Choroid plexus epithelial cell (primary cell): ENCODE measurements at regions not wholly inside any gene's neighbourhood (a gene's known extent, or its start where the extent isn't known, plus 50 kb on each side); places are given as distances from the start of the nearest gene placed in this dataset.
A peak's percentile ranks its signal among the peaks of the same experiment; 100 is the strongest.

Experiments
- DNase-seq: peaks from one replicate; pipeline ENCODE4 v3.0.0-alpha.2; 2010; ENCODE audit warnings: low read depth
- H3K4me3 ChIP-seq: 2 replicates; pipeline ENCODE4 v1.5.1; 2011; ENCODE audit warnings: low read depth, mild to moderate bottlenecking, control low read depth, low read length, moderate library complexity
- CTCF ChIP-seq: conservative IDR thresholded peaks from 2 replicates; pipeline ENCODE4 v1.5.1; 2011; ENCODE audit warnings: low read depth, mild to moderate bottlenecking, control low read depth, inconsistent platforms, low read length, moderate library complexity

DNA sequence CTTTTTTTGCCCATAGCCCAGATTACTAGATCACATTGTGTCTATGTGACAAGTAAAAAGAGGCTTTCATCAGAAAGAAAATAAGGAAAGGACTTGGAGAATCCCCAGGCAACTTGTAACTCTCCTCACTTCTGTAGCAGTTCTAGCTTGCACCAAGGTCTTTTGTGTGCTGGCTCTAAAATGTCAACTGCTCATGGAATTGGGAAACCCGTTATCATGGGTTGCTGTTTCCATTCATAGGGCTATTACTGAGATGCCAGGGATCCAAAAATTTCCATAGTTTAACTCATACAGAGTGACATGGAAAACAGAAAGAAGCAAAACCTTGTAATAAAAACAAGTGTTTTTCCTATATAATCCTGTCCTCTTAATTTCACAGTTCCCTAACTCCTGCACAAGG, 123.9 kb upstream of the FBXL7 start:
- no peak overlapping the region for H3K4me3 ChIP-seq
- TF ChIP-seq CTCF, result no peak
- DNase-seq, result no peak

DNA sequence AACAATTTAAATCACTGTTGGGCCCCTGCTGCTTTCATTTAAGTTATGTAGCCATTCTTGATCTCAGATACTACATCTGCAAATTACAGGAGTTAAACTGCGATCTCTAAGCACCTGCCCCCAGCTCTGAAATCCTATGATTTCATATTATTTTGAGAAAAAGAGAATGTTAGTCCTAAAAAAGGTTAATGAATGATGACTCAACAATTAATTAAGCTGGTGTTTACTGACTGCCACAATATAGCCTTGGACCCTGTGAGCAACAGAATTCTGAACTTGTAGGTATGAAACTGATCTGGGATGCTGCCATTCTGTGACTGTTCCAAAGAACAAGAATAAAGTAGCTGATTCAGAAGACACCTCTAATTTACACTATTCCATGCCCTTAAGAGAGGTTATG, 124.4 kb upstream of the FBXL7 start:
- no peak for DNase-seq
- H3K4me3 ChIP-seq, result no peak overlapping the region
- TF ChIP-seq CTCF, result no peak

DNA sequence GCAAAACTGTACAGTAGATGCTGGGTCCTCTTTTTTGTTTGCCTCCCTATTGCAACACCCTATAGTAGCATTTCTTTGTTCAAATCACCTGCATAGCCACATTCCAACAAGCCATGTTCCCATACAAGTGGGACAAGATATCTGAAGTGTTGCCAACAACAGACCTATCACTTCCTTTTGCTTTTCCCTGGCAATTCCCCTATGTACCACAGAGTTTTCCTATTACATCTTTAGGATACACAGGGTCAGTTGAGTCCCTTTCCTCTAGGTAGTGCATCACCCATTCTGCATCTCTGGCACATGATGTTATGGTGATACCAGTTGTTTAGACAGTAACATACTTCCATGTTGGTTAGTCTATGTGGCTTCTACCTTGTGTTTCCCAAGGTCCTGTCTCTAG, 125.1 kb upstream of the FBXL7 start:
- no peak for DNase-seq
- H3K4me3 ChIP-seq, result no peak overlapping the region
- no peak for TF ChIP-seq CTCF

DNA sequence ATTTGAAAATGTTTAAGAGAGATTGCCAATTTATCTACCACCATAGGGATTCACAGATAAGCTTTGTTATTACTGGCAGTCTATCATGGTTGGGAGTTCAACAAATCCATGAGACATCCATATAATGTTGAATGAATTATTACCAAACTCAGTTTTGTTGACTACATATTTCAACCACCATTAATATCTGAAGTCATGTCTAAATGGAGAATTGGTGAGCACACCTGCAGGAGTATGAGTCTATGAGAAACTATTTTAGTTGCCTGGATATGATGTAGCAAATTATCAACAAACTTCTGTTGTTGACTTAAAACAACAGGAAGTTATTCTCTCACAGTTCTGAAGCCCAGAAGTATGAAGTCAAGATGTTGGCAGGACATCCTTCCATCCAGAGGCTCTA, 126.8 kb upstream of the FBXL7 start:
- TF ChIP-seq CTCF, result no peak
- H3K4me3 ChIP-seq, result no peak overlapping the region
- DNase-seq, result peak; percentile 37

- no peak for TF ChIP-seq CTCF
- no peak for DNase-seq
- no peak overlapping the region for H3K4me3 ChIP-seq
Observed at GRCh38 chr5:15371184-15371583, 128.8 kb upstream of the FBXL7 start.

DNA sequence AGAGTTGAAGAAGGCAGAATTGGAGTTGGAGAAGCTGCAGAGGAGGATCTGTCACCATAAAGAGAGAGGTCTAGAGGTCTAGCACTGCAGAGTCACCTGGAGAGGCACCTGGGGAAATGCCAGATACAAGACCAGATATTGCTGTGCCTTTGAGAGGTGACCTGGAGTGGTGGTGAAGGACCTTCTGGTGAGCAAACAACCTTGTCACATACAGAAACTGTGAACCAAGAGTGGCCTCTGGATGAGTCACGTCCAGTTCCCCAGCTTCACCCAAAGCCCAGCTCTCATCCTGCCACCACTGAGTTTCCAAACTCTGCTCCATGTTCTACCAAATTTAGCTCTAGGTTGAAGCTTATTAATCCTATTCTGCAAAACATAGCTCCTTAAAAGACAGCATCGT, 131.1 kb upstream of the FBXL7 start:
- H3K4me3 ChIP-seq, result no peak overlapping the region
- no peak for TF ChIP-seq CTCF
- no peak for DNase-seq

GRCh38 chr5:15367489-15367888, 132.5 kb upstream of the FBXL7 start:
- DNase-seq, result peak; percentile 38
- TF ChIP-seq CTCF, result no peak
- H3K4me3 ChIP-seq, result no peak overlapping the region
